Right ventricle myocardium superior (tissue), 1 donor: ENCODE measurements at regions not wholly inside any gene's neighbourhood (a gene's known extent, or its start where the extent isn't known, plus 50 kb on each side); places are given as distances from the start of the nearest gene placed in this dataset. TPM values are rescaled to one million over a fixed set of nuclear protein-coding genes. Genes with fewer than 3 reads are reported as not detected.

Experiments
- microRNA-seq: library from miRNA; unstranded; fragments of <30 nt; microRNA quantifications from one replicate; pipeline ENCODE4 v1.2.0, GENCODE V29; 2020
- donor health status: DM: no; HTN: yes; CAD: no; lungs with severe emphysema.

Small RNAs in the stretch of these regions (microRNA-seq; reads per million reads assigned to microRNA genes)
- gene MIR4302, result not detected
